ENCODE measurements at regions not wholly inside any gene's neighbourhood (a gene's known extent, or its start where the extent isn't known, plus 50 kb on each side); places are given as distances from the start of the nearest gene placed in this dataset.

DNA sequence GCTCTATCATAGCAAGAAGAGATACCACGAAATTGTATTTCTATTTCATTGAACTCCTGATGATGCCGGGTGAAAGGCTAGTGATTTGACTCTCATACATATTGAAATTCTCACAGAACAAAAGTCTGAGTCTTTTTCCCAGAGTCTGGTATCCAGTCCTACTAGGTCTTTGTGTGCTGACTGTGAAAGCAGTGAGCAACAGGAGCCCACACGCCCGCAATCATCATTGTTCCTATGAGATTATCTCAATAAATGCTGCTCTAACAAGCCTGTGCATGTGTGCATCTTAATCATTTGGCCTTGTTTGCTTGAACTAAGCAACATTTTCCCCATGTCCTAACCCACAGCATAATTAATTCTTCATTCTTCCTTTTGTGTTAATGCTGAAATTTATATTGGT is 1466.0 kb downstream of the CDH11 start:
- FAIRE-seq (peak; percentile 81), DNase-seq (ENCODE audit: low read depth, low spot score) (no peak)
- H2AFZ ChIP-seq (ENCODE audit: control insufficient read depth, low read length), result no peak overlapping the region
- H3K4me3 ChIP-seq (ENCODE audit: control insufficient read depth in 2 of 3, extremely low read depth in 1 of 3, insufficient read depth in 2 of 3, low read depth in 1 of 3, low read length in 3 of 3), result no peak overlapping the region
- H3K4me2 ChIP-seq (ENCODE audit: control insufficient read depth, extremely low read depth, insufficient read depth, low read depth, low read length), result no peak overlapping the region
- H3K9me1 ChIP-seq (ENCODE audit: control insufficient read depth, extremely low read depth, insufficient read depth, low read length), result no peaks in the 10 kb centered on the region
- no peaks in the 10 kb centered on the region for H4K20me1 ChIP-seq (ENCODE audit: control insufficient read depth, extremely low read depth, insufficient read depth, low read length)
- no peak overlapping the region for H3K9ac ChIP-seq (ENCODE audit: control insufficient read depth, extremely low read depth, insufficient read depth, low read length)
- H3K9me3 ChIP-seq (ENCODE audit: control insufficient read depth, low read depth, low read length), result no peaks in the 10 kb centered on the region
- no peaks in the 10 kb centered on the region for H3K36me3 ChIP-seq (ENCODE audit: control insufficient read depth in 2 of 2, extremely low read depth in 1 of 2, insufficient read depth in 2 of 2, low read length in 2 of 2)
- dilution Hi-C loops (cut with MboI; ENCODE audit: extremely low pct_ligation_motif_present, low sequenced_read_pairs), result no loop called here
- TF ChIP-seq EZH2 (IDR thresholded peaks at IDR 0.05; ENCODE audit: low read length), result no peak
- TF ChIP-seq, protein P1, sequence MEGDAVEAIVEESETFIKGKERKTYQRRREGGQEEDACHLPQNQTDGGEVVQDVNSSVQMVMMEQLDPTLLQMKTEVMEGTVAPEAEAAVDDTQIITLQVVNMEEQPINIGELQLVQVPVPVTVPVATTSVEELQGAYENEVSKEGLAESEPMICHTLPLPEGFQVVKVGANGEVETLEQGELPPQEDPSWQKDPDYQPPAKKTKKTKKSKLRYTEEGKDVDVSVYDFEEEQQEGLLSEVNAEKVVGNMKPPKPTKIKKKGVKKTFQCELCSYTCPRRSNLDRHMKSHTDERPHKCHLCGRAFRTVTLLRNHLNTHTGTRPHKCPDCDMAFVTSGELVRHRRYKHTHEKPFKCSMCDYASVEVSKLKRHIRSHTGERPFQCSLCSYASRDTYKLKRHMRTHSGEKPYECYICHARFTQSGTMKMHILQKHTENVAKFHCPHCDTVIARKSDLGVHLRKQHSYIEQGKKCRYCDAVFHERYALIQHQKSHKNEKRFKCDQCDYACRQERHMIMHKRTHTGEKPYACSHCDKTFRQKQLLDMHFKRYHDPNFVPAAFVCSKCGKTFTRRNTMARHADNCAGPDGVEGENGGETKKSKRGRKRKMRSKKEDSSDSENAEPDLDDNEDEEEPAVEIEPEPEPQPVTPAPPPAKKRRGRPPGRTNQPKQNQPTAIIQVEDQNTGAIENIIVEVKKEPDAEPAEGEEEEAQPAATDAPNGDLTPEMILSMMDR (optimal IDR thresholded peaks at IDR 0.05 in 1 of 3, IDR thresholded peaks at IDR 0.05 in 1 of 3, conservative IDR thresholded peaks at IDR 0.05 in 1 of 3; ENCODE audit: extremely low read depth in 1 of 3, insufficient read depth in 2 of 3, low read length in 3 of 3), result no peak
- H3K79me2 ChIP-seq (ENCODE audit: control insufficient read depth, insufficient read depth, low read length), result no peaks in the 10 kb centered on the region
- H3K27me3 ChIP-seq (ENCODE audit: control insufficient read depth, extremely low read depth, insufficient read depth, low read length), result no peaks in the 10 kb centered on the region
- peak overlapping the region; percentile 10 for H3K27ac ChIP-seq (ENCODE audit: control insufficient read depth, insufficient read depth, low read length)
- H3K4me1 ChIP-seq (ENCODE audit: control insufficient read depth, extremely low read depth, insufficient read depth, low read length), result peaks cover 3% of the 10 kb centered on the region

DNA sequence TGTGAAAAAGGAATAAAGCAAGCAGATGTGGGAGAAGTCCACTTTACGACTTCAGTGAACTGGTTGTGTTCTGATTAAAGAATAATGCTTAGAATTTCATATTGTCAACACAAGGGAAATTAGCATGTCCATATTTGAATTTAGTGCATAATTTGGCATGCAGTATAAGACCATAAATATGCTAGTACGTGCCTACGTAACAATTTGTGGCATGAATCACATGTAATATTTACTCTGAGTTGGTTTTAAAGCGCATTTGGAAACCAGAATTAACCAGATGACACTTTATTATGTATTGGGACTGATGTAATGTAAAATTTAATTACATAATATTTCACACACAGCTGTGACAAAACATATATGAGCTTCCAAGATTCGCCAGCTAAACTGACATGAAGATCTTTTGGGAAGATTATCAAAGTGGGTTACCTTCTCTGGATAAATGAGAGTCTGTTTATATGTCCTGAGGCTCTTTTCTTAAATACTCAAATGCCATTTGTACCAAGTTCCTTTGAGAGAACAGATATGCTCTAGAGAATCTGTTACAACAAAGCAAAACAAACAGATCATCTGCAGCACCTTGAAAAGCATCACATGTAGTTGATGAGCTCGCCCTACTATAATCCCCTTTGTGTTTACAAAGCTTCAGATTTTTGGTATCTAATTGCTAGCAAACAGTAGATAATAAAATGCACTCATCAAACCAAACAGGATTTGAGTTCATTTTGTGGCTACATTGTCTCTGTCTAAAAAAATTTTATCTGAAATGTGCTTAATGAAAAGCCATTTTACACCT is 1468.6 kb downstream of the CDH11 start:
- dilution Hi-C loops (cut with MboI; ENCODE audit: extremely low pct_ligation_motif_present, low sequenced_read_pairs), result no loop called here
- Histone ChIP-seq H3K9me3 (ENCODE audit: control insufficient read depth, low read depth, low read length) (no peaks in the 10 kb centered on the region), H3K9me1 (ENCODE audit: control insufficient read depth, extremely low read depth, insufficient read depth, low read length) (no peaks in the 10 kb centered on the region), H4K20me1 (ENCODE audit: control insufficient read depth, extremely low read depth, insufficient read depth, low read length) (no peaks in the 10 kb centered on the region), H3K27me3 (ENCODE audit: control insufficient read depth, extremely low read depth, insufficient read depth, low read length) (no peaks in the 10 kb centered on the region), H2AFZ (ENCODE audit: control insufficient read depth, low read length) (no peak overlapping the region), H3K79me2 (ENCODE audit: control insufficient read depth, insufficient read depth, low read length) (no peaks in the 10 kb centered on the region), H3K27ac (ENCODE audit: control insufficient read depth, insufficient read depth, low read length) (no peak overlapping the region), H3K36me3 (ENCODE audit: control insufficient read depth in 2 of 2, extremely low read depth in 1 of 2, insufficient read depth in 2 of 2, low read length in 2 of 2) (no peaks in the 10 kb centered on the region), H3K9ac (ENCODE audit: control insufficient read depth, extremely low read depth, insufficient read depth, low read length) (no peak overlapping the region), H3K4me3 (ENCODE audit: control insufficient read depth in 2 of 3, extremely low read depth in 1 of 3, insufficient read depth in 2 of 3, low read depth in 1 of 3, low read length in 3 of 3) (no peak overlapping the region), H3K4me1 (ENCODE audit: control insufficient read depth, extremely low read depth, insufficient read depth, low read length) (peaks cover 3% of the 10 kb centered on the region), H3K4me2 (ENCODE audit: control insufficient read depth, extremely low read depth, insufficient read depth, low read depth, low read length) (no peak overlapping the region)
- FAIRE-seq (no peak), DNase-seq (ENCODE audit: low read depth, low spot score) (no peak)
- TF ChIP-seq, protein P1 (optimal IDR thresholded peaks at IDR 0.05 in 1 of 3, IDR thresholded peaks at IDR 0.05 in 1 of 3, conservative IDR thresholded peaks at IDR 0.05 in 1 of 3; ENCODE audit: extremely low read depth in 1 of 3, insufficient read depth in 2 of 3, low read length in 3 of 3), result no peak
- TF ChIP-seq EZH2 (IDR thresholded peaks at IDR 0.05; ENCODE audit: low read length), result no peak

Measured in keratinocyte (primary cell).